ENCODE measurements at regions not wholly inside any gene's neighbourhood (a gene's known extent, or its start where the extent isn't known, plus 50 kb on each side); places are given as distances from the start of the nearest gene placed in this dataset.
"Not testable (repeated sequence)": the region's sequence is repeated elsewhere in the genome, so short reads cannot be mapped to it uniquely, and the experiment has no call there.

DNA sequence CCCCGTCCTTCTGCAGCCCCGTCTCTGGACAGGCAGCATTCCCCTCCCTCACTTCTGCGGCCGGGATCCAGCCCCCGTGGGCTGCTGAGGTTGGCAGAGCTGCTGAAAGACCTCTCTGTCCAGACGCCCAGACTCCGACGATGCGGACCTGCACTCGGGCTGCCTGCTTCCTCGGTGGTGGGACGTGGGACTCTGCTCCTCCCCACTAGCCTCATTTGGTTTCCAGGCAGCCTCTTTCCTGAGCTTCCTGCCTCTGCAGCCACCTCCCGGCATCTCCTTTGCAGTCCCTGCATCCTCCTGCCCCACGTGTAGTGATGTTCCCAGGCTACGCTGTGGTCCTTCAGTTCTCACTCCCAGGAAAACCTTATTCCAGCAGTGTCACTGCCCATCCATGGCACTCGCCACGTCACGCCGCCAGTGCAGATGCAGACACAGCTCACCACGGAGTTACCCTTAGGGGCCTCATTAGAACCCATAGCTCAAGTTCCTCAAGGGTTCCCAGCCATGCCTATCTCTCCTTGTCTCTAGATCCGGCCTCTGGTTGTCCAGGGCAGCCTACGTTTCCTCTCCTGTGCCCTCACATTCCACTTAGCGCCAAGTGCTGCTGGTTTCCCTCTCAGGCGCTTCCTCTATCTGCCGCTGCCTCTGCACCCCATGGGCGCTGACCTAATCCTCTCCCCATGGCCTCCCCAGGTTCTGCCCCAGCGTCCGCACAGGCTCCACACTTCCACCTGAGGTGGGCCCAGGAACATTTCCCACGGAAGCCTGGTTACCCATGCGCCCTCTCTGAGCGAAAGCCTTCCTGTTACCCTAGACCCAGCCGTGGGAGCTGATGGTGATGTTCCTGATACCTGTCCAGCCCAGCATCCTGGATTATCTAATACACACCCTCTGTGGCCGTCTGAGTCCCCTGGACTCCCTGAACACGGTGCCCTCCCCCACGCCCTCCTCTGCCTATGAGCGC, 318.3 kb upstream of the MYT1L start:
- no peak for DNase-seq

DNA sequence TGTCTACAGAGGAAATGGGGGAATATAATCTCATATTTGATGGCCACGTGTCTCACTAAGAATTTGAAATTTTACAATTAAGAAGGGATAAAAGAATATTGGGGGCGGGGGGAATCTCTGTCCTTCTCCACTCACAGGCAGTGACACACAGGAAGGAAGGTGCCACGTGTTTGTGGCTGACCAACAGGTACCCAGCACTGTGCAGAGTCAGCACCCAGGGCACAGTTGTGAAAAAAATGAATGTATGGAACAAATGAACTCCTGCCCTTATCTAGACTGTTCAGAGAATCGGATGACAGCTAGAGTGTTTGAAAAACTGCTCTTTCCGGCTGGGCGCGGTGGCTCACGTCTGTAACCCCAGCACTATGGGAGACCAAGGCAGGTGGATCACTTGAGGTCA, 317.0 kb upstream of the MYT1L start:
- DNase-seq, result no peak

DNA sequence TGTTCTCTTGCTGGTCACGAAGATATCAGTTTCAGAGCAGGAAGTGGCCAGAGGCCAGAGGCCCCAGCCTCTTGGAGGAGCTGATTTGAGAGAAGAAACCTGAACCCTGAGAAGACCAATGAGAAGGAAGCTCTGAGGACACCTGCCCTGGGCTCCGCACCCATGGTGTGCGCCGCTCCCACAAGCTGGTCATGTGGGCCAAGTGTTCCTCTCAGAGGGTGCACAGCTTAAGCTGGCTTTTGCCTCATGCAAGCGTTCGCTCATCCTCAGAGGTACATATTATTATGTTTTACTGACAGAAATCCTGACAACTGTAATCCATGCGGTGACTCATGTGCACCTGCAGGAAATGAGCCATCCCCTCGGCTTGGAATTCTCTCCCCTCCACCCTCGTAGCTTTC, 316.1 kb upstream of the MYT1L start:
- no peak for DNase-seq

DNA sequence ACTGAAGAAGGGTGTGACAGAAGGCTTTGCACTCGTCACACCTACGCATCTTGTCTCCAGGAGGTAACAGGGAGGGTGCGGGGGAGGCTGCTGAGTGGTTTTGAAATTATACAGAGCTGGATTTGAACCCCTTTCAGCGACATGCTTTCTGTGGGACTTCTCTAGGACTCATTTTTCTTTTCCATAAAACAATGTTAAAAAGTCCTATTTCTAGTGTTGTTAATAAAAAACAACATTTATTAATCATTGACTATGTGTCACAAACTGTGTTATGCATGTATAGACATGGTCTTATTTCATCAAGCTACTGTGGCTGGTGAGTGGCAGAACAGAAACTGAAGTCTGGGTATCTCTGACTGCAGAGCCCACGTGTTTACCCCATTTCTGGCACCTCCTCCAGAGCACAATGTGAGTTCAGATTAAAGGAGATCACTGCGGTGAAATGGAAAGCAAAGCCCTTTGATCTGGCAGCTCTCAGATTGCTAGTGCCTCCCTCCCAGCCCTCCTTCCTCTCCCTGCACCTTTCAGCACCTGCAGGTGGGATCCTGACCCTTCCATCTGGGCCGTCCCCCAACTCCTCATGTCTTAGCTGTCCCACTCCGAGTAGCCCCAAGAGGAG, 315.5 kb upstream of the MYT1L start:
- no peak for DNase-seq

DNA sequence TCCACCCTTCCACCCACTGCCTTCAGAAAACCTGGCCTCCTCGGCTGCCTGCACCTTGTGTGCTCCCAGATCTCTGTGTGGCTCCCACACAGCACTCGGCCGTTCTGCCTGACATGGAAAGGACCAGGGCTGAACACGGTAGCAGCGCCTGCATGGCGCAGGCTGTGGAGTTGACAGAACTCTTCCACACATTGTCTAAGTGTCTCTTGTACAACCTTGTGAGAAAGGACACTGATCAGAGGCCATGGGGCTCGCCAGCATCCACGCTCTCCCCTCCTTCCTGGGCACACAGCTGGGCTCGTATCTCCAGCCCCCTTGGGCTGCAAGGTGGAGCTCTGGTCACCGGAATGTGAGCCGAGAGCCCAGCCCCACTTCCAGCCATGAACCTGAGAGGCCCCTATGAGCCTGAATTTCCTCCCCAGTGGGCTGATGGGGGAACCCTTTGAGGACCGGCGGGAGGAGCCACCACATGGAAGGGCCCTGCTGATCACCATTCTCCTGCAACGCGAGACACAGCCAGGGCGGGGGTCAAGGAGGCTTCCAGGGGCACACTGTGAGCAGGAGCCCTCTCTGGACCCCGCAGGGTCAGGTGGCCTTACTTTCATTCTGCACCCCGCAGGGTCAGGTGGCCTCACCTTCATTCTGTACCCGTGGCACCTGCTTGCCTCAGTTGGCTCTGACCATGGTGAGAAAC, 314.2 kb upstream of the MYT1L start:
- DNase-seq, result no peak

DNA sequence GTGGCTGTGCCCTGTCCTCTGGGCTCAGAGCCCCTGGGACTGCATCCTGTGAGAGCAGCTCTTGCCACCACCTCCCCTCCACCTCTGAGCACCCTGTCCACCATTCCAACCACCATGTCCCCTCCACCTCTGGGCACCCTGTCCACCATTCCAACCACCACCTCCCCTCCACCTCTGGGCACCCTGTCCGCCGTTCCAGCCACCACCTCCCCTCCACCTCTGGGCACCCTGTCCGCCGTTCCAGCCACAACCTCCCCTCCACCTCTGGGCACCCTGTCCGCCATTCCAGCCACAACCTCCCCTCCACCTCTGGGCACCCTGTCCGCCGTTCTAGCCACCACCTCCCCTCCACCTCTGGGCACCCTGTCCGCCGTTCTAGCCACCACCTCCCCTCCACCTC, 313.7 kb upstream of the MYT1L start:
- not testable (repeated sequence) for DNase-seq

DNA sequence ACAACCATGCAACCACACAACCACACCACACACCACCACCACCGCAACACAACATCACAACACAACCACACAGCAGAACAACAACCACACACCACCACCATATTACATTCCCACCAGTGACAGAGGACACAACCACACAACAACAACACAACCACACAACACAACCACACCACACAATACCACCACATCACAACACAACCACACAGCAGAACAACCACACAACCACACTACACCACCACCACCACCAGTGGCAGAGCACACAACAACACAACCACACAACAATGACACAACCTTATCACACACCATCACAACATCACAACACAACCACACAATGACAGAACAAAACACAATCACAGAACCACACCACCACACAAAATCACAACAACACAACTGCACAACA, 313.0 kb upstream of the MYT1L start:
- no peak for DNase-seq

DNA sequence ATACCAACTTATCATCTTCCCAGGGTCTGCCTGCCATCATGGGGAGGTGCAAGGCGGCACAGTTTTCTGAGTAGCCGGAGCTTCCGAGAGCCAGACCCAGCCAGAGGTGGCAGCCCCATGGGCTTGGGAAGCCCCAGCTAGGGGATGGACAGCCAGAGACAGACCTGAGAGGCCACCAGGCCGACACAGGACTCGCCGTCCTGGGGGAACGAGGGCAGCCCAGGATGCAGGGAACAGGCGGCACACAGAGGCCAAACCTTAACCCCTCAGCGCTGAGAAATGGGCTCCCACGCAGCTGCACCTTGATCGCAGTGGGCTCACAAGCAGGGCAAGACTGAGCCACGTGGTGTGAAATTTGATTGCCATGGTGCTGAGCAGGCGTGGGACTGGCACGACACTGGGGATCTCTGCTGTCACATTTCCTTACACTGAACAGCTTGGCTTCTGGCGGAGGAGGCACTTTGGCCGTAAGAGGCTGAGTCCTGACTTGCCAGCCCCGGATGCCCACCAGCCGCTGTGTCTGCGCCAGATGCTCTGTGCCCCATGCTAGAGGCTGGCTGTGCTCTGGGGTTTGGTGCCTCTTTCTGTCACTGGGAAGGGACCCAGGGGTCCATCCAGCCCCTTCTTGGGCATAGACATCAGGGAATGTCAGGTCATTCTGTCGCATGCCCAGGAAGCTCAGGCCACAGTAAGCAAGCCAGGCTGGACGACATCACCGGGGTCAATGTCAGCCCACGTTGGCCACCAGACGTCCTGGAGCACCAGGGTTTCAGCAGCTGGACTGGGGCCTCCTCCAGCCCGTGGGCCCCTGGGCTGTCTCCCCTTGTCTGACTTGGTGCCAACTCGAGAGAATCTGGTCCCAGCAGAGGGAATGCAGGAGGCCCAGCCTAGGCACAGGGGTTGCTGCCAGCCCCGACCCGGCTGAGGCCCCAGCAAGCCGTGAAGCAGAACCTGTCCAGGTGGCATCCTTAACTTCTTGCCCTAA, 312.1 kb upstream of the MYT1L start:
- no peak for DNase-seq

DNA sequence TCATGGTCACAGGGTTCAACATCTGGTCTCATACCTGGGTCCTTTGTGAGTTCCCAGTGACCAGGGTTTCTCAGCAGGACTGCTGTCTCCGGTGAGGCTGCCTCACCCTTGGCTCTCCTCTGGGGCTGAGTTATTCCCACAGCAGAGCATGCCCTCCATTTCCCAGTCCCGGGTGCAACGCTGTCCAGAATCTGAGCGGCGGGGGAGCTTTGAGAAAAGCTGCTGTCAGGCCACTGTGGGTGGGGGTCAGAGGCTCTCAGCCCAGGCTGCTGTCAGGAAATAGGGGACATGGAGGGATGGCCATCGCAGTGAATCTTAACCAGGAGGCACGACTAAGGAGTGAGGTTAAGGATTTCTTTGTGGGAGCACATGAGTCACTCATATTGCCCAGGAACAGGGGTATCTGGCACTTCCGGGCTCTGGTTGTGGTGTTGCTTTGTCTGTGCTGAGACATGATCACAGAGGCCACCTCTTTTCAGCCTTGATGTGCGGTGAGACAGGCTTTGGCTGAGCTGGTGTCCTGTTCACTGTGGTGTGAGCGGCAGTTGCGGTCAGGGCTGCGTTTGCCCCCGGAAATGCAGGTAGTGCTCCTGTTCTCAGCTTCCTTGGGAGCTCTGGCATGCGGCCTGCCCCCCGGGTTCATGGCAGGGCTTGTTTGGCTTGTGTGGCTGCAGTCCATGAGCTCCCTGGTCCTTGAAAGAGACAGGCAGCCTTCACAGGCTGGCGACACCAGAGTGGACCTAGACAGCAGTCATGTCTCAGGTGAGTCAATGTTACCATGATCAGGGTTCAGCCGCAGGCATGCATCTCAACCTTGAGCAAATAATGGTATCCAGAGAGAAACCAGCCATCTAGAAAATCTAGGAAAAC, 310.7 kb upstream of the MYT1L start:
- no peak for DNase-seq

DNA sequence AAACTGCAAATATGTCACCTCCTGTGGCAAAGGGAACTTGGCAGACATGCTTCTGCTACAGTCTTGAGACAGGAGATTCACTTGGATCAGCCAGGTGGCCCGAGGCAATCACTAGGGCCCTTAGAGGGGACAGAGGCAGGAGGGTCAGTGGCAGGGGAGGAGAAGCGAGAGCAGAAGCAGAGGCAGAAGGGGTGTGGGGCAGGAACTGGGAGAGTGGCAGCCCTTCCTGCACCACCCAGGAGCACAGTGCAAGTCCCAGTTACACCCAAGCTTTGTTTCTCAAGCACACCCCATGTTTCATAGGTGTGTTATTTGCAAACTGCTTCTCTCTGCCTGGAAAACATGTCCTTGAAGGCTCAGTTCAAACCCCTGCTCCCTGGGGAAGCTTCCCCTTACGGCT, 309.7 kb upstream of the MYT1L start:
- DNase-seq, result no peak

DNA sequence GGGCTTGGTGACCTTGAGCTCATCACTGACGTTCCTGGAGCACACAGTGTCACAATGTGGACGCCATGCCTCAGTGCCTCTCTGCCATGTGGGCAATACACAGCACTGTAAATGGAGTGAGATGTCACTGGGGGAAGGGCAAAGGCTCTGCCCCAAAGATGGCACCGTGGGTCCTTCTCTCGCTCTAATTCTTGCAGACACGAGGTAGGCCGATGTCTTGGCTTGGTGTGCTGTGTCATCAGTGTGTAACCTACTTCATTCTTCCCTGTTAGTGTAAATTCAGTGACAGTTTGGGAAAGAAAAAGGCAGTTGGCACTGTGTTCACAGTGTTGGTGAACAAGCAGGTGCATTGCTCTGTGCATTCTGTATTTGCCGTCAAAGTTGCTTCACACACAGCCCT, 309.3 kb upstream of the MYT1L start:
- no peak for DNase-seq

DNA sequence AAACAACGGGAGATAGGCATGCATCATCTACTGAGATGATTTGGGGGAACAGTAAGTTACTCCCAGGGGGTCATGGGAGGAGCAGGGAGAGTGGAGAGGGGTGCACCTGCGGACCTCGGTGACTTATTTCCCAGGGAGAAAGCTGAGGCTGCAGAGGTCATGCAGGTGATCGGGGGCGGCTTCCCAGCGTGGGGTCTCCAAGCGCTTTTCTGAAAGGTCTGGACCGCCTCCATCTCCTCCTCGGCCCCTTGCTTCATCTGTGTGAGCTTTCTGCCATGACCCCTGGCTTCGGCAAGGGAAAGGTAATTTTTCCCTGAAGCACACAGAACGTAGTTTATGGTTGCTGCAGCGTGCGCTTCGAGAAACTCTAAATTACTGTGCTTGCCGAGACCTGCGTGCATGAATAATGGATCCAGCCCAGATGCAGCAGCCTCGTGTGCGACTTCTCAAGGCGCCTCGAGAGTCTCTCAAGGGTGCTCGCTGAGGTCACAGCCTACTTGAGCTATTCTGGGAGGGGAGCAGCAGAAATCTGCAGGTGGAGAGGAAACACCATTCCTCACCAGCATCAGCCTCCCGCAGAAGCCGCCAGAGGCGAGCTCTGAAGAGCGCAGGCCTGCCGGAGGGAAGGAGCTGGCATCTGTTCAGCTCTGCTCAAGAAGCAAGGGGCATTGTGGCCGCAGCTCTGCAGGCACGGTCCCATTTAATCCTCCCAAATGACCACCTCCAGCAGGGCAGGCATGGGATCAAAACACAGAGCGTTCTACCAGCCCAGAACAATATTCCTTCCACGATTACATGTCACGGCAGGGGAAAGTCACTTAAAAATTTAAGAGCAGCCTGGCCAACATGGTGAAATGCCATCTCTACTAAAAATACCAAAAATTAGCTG, 308.4 kb upstream of the MYT1L start:
- DNase-seq, result no peak

DNA sequence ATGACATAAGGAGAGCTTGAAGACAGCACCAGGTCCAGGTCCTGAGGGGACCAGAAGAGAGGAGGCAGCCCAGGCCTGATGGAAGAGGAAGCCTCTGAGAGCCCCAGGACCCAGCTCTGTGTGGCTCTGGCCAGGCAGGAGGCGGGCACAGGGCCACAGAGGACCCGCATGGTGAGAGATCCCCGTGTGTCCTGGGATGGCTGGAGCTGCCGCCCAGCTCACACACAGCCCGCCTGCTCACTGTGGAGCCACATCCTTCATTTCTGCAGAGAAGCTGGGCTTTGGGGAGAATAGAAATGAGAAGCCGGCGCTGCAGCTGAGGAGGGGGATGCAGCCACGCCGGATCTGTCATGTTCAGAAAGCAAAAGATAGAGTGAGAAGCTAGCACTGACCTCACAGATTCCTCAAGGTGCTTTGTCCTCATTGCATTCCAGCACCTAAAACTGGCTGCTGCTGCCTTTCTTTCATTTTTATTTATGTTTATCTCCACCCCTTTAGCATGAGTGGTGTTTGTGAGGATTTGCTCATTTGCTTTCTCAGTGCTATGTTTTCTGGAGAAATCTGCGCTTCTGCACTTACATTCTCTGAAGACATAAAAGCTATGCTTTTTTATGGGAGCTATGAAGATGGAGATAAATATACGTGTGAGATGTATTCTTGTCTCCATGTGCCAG, 307.6 kb upstream of the MYT1L start:
- no peak for DNase-seq

DNA sequence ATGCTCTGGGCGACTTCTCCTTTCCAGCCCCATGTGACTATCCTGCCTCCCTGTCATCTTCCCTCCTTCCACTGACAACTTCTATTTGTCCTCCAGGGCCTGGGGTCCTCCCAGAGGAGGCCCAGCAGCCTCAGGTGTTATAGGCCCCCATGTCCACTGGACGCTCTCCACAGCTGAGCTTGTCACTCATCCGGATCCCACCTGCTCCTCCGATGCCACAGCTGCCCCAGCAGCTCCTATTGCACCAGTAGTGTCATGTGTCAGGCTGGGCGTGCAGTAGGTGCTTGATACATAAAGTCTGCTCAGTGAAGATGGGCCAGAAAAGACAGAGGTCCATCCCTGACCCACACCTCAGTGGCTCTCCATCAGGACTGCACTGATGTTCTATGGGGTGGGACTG, 305.7 kb upstream of the MYT1L start:
- DNase-seq, result no peak

DNA sequence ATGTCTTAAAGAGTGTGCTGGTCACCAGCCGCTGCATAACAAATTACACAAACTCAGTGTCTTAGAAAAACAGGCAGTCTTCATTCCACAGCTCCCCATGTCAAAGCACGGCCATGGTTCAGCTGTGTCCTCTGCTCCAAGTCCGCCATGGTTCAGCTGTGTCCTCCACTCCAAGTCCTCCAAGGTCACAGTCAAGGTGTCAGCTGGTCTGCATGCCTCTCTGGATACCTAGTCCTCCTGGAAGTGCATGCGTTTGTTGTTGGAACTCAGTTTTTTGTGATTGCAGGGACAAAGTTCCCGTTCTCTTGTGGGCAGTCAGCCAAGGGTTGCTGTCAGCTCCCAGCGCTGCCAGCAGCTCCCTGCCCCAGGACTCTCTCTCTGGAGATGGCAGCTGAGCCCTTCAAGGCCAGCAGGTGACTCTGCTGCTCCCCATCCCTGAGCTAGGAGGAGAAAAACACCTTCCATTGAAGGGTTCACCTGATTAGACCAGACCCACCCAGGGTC, 304.0 kb upstream of the MYT1L start:
- DNase-seq, result no peak

DNA sequence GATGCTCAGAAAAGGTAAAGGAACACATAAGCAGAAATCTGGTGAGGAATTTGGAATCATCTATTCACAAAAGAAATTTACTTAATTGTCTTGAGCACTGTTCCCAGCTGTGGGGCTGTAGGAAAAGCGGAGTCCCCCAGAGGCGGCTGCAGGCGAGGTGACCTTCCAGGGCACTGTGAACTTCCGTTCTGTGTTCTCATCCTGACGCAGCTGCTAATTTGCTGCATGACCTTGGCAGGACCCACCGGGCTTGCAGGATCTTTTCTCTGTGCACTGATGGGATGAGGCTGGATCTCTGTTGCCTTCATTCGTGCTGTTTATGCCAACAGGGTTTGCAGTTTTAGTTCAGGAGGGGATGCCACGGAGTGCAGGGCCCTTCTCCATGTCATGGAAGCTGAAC, 301.9 kb upstream of the MYT1L start:
- DNase-seq, result no peak

DNA sequence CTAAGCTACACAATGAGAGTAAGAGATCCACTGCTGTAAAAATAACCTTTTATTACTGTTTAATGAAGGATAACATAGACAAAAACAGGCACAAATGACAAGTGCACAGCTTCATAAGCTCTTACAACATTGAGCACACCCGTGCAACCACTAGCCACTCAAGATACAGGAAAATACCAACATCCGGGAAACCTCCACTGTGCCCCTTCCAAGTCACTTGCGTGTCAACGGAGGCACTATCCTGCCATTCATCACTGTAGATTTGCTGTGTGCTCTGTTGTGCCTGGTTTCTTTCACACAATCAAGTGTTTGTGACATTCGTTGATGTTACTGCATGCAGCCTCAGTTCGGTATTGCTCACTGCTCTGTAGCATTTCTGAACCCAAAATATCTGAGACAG, 292.9 kb upstream of the MYT1L start:
- DNase-seq, result no peak

DNA sequence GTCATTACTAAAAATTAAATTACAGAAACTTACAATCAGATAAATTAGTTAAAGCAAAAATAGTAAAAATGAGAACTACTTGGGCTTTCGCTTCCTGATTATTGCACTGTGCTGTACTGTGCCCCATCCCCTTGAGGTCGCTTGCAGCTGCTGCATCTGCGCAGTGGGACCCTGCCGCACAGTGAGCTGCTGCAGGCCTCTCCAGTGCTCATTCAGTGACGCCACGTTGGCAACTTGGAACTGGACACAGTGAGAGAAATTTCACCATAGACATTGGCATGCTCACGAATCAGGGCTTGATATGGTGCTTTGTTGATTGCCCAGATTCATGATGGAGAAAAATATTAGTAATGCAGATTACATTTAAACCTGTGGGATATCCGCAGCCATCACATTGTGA, 290.8 kb upstream of the MYT1L start:
- DNase-seq, result no peak

DNA sequence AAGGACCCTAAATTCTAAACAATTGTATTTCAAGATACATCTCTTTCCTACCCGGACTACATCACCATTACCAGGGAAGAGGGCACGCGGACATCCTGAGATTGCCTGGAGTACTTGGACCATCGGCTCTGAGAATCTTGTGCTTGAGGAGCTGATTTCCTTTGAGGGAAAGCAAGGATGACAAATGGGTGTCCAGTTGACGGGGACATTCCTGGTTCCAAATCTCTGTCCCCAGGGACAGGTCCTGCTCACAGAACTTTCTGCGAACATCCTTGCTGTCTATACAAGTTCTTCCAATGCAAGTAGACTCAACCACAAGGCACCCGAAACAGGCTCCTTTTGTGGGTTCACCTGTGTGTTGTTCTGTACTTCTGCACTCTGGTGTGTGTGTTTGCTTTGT, 289.5 kb upstream of the MYT1L start:
- DNase-seq, result no peak

DNA sequence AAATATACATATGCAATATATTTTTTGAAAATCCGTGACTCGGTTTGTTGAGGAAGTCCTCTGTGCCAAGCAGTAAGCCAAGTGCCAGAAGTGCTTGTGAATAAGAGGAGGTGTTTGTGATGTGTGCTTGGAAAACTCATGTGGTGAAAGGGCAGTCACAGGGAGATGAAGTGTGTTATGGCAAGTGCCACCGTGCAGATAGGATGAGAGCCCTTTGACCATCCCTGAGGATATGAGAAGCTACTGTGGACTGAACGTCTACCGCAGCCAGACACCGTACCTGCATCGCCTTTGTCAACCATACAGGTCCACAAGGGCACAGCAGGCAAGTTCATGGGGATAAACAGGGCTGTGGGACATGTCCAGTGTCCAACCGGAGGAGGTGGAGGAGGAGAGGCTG, 288.9 kb upstream of the MYT1L start:
- no peak for DNase-seq

Data from fibroblast of upper back skin (primary cell).